Effector memory CD4-positive, alpha-beta T cell (primary cell): ENCODE measurements at regions not wholly inside any gene's neighbourhood (a gene's known extent, or its start where the extent isn't known, plus 50 kb on each side); places are given as distances from the start of the nearest gene placed in this dataset.

Source experiments
- DNase-seq, 3 donors: peaks; one replicate each; pipeline ENCODE4 v3.0.0-alpha.2; 2020
- H3K27ac ChIP-seq: 2 replicates; pipeline ENCODE4 v1.7.0; 2013; ENCODE audit warnings: mild to moderate bottlenecking, low read length, moderate library complexity; ENCODE audit not compliant: insufficient read depth, poor library complexity, severe bottlenecking
- H3K27me3 ChIP-seq: replicated peaks from 2 replicates; pipeline ENCODE4 v1.7.0; 2013; ENCODE audit warnings: mild to moderate bottlenecking, low read length; ENCODE audit not compliant: insufficient read depth, control insufficient read depth, poor library complexity, severe bottlenecking
- H3K36me3 ChIP-seq: 2 replicates; pipeline ENCODE4 v1.7.0; 2013; ENCODE audit warnings: mild to moderate bottlenecking, low read length, moderate library complexity; ENCODE audit not compliant: control insufficient read depth, insufficient read depth
- H3K4me1 ChIP-seq: 2 replicates; pipeline ENCODE4 v1.7.0; 2013; ENCODE audit warnings: low read length, mild to moderate bottlenecking; ENCODE audit not compliant: control insufficient read depth, insufficient read depth, poor library complexity, severe bottlenecking
- H3K4me3 ChIP-seq: 2 replicates; pipeline ENCODE4 v1.7.0; 2013; ENCODE audit warnings: low read length, low read depth, mild to moderate bottlenecking; ENCODE audit not compliant: insufficient read depth, poor library complexity, severe bottlenecking
- H3K9me3 ChIP-seq: 2 replicates; pipeline ENCODE4 v1.7.0; 2013; ENCODE audit warnings: mild to moderate bottlenecking, low read length, moderate library complexity; ENCODE audit not compliant: control insufficient read depth

DNA sequence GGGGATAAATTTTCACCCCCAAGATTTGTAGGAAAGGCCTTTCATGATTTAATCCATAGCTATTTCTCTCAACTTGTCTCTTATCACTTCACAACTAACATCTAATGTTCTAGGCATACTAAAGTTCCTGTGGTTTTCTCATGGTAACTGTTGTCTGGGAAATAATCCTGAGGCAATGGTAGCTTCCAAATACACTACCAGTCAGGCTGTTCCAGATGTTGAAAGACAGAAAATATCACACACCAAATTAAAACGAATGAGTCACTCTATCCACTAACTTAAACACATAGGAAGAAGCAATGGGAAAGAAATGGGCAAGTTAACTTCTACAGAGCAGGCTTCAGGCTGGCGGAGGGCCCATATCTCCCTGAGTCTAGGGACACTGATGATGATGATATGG, 77.7 kb upstream of the MYO16 start:
- H3K9me3 ChIP-seq = no peaks in the 10 kb centered on the region

DNA sequence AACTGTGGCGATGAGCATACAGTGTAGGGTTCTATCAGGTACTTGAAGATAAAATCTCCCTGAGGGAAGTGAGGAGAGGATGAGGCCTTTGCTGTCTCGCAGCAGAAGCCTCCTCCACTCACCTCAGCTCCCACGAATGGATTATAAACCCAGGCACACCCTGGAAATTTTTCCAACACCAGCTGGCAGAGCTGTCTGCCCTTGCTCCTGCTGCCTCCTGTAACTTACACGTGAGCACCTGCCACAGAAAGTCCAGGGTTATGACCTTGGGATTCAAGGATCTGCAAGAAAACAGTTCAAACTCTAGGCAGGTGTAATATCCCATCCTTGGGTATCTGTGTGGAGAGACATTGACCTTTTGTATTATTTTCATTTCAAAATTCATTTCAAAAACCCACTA, 70.9 kb upstream of the MYO16 start:
- Histone ChIP-seq H3K27ac (no peak overlapping the region), H3K4me3 (no peak overlapping the region), H3K4me1 (no peaks in the 10 kb centered on the region), H3K27me3 (no peaks in the 10 kb centered on the region), H3K9me3 (no peaks in the 10 kb centered on the region), H3K36me3 (no peaks in the 10 kb centered on the region)
- no peak for DNase-seq

More for the DNA sequence above, 77.7 kb upstream of the MYO16 start:
- Histone ChIP-seq H3K36me3 (no peaks in the 10 kb centered on the region), H3K27me3 (no peaks in the 10 kb centered on the region), H3K27ac (no peak overlapping the region), H3K4me1 (no peaks in the 10 kb centered on the region), H3K4me3 (no peak overlapping the region)
- DNase-seq = no peak

DNA sequence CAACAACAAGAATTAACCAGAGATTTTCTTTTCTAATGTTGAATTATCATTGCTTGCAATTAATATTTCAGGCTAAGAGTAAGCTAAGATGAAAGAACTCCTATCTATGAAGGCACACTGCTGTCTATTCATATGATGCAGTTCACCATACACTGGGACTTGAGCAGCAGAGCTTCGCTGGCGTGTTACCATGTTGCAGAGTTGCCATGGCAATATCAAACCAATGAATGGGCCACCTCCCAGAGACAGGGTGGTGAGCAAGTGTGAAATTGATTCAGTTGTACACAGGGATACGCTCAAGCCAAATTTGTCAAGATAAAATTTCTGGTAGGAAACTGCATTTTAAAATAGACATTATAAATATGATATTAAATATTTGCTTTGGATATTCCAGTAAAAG, 69.3 kb upstream of the MYO16 start:
- H3K27me3 ChIP-seq = no peaks in the 10 kb centered on the region
- H3K4me1 ChIP-seq = no peaks in the 10 kb centered on the region
- no peaks in the 10 kb centered on the region for H3K9me3 ChIP-seq
- no peak for DNase-seq
- no peak overlapping the region for H3K4me3 ChIP-seq
- H3K36me3 ChIP-seq = no peaks in the 10 kb centered on the region
- no peak overlapping the region for H3K27ac ChIP-seq

DNA sequence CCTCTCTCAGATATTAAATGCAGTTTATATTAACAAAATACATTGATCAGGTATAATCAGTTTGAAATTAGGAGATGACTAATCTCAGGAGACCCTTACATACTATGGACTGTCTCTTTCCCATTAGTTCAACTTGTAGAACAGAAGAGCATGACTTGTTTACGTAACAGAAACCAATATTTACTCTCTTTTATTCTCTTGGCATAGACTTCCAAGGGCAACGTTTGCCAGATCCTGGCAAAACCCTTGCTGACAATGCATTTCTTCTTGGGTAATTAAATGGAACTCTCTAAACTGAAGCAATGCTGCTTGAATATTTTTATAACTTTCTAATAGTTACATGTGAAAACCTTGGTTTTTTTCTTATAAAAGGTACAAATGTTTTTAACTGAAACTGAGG, 68.3 kb upstream of the MYO16 start:
- Histone ChIP-seq H3K4me1 (no peaks in the 10 kb centered on the region), H3K36me3 (no peaks in the 10 kb centered on the region), H3K27me3 (no peaks in the 10 kb centered on the region), H3K27ac (no peak overlapping the region), H3K4me3 (no peak overlapping the region), H3K9me3 (no peaks in the 10 kb centered on the region)
- DNase-seq = no peak

DNA sequence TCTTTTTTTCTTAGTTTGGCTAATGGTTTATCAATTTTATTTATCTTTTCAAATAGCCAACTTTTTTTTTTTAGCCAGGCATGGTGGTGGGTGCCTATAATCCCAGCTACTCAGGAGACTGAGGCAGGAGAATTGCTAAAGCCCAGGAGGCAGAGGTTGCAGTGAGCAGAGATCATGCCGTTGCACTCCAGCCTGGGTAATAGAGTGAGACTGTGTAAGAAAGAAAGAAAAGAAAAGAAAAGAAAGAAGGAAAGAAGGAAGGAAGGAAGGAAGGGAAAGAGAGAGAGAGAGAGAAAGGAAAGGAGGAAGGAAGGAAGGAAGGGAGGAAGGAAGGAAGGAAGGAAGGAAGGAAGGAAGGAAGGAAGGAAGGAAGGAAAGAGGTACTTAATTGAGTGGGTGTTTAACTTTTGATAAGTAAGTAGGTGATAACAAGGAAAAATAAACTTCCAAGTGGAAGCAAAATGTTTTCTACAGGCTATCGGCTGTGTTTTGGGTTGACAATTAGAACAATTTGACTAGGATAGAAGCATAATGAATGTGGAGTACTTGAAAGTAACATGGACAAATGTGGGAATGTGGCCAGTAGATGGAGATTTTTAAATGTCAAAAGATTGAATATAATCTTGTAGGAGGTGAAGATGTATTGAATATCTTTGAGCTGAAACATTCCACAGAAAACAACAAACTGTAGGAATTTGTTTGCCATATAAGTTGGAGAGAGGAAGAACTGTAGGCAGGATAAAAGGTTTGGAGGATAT, 62.8 kb upstream of the MYO16 start:
- no peaks in the 10 kb centered on the region for H3K27me3 ChIP-seq
- no peak for DNase-seq
- H3K9me3 ChIP-seq = no peaks in the 10 kb centered on the region
- H3K36me3 ChIP-seq = no peaks in the 10 kb centered on the region
- no peak overlapping the region for H3K4me3 ChIP-seq
- H3K4me1 ChIP-seq = no peaks in the 10 kb centered on the region
- H3K27ac ChIP-seq = no peak overlapping the region

DNA sequence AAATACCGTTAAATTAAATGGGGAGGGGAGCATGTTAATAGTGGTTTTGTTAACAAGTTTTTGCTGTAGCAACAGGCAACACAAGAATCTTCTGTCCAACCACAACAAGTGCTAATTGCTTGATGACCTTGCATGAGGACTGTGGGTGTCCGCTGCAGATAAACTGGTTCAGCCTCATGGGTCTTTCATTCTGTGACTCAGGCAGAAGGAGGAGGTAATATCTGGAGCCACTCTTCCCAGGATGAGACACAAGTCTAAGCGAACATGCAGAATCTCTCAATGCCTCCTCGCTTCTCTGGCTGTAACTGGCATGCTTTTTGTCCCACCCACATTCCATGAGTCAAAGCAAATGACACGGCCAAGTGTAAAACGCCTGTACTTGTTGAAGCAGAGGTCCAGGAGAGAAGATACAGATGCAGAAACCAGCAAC, 56.6 kb upstream of the MYO16 start:
- H3K27me3 ChIP-seq = no peaks in the 10 kb centered on the region
- no peaks in the 10 kb centered on the region for H3K4me1 ChIP-seq
- no peaks in the 10 kb centered on the region for H3K9me3 ChIP-seq
- no peaks in the 10 kb centered on the region for H3K36me3 ChIP-seq
- no peak overlapping the region for H3K27ac ChIP-seq
- no peak overlapping the region for H3K4me3 ChIP-seq
- DNase-seq = no peak

DNA sequence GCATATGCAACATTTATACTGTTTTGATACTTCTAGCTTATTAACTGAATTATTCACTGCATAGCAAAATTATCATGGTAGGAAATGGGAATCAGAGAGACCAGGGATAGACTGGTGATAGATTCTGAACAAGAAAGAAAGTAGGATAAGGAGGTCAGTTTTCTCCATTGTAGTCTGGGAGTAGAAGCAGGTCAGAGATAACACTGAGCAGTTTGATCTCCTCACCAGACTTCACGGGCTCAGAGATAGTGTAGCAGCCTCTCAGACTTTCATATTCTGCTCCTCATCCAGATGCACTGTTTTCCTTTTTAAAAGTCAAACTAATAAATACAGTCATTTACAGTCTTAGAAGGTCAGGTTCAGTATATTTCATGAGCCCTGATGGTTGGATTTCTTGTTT, 56.0 kb upstream of the MYO16 start:
- Histone ChIP-seq H3K4me1 (no peaks in the 10 kb centered on the region), H3K36me3 (no peaks in the 10 kb centered on the region), H3K27me3 (no peaks in the 10 kb centered on the region), H3K4me3 (no peak overlapping the region), H3K9me3 (no peaks in the 10 kb centered on the region), H3K27ac (no peak overlapping the region)
- DNase-seq = no peak

DNA sequence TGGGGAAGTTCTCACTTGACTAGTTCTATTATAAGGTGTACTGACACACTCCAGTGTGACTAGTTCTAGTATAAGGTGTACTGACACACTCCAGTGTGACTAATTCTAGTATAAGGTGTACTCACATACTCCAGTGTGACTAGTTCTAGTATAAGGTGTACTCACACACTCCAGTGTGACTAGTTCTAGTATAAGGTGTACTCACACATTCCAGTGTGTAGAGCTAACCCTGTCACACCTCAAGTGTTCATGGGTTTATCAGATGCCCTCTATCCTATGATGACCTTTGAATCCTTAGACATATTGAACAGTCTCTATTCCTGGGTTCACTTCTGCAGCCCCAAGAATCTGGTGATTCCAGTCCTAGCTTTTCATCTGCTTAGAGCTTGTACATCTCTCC, 54.6 kb upstream of the MYO16 start:
- no peak for DNase-seq
- no peak overlapping the region for H3K4me3 ChIP-seq
- no peak overlapping the region for H3K27ac ChIP-seq
- H3K4me1 ChIP-seq = no peaks in the 10 kb centered on the region
- H3K36me3 ChIP-seq = no peaks in the 10 kb centered on the region
- no peaks in the 10 kb centered on the region for H3K9me3 ChIP-seq
- no peaks in the 10 kb centered on the region for H3K27me3 ChIP-seq

DNA sequence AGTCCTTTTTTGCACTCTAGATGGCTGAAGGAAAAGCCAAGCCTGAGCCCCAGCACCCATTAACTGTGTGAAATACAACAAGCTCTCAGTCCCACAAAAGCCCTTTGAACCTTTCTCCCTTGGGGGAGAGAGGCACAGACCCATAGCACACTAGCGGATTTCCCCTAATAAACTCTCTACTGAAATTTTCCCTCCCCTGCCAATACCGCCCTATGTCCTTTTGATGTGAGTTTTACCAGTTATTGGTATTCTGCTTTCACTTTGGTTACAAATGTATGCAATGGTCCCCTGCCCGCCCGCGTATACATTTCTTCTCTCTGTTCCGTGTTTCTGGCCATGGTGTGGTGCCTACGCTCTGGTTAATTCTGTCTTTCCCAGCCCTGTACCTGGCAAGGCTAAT, 54.0 kb upstream of the MYO16 start:
- no peak overlapping the region for H3K4me3 ChIP-seq
- H3K4me1 ChIP-seq = no peaks in the 10 kb centered on the region
- no peaks in the 10 kb centered on the region for H3K27me3 ChIP-seq
- no peak overlapping the region for H3K27ac ChIP-seq
- no peak for DNase-seq
- H3K9me3 ChIP-seq = no peaks in the 10 kb centered on the region
- no peaks in the 10 kb centered on the region for H3K36me3 ChIP-seq
